Activated naive CD8-positive, alpha-beta T cell treated with anti-CD3 and anti-CD28 coated beads, Interleukin-2, amount 10 ng/mL, durations not matched to agents 7 days and 5 days (primary cell): ENCODE measurements at regions not wholly inside any gene's neighbourhood (a gene's known extent, or its start where the extent isn't known, plus 50 kb on each side); places are given as distances from the start of the nearest gene placed in this dataset.

ENCODE experiments used
- ATAC-seq: fragments of 150-1000 bp; cut with Tn5 transposase; one replicate; pipeline ENCODE4 v1.10.0; 2021; ENCODE audit warnings: low read depth, moderate library complexity
- POLR2A ChIA-PET: fragments of 350-600 bp; sonication (Branson Sonifier 250); formaldehyde crosslinking; loops from one replicate; lab custom pipeline; 2021; ENCODE audit warnings: antibody characterized with exemption; lab: Charles Lee
- DNase-seq: peaks from one replicate; pipeline ENCODE4 v3.0.0; 2021
- H3K27ac Mint-ChIP-seq: one replicate; pipeline ENCODE4 v1.8.0; 2022; ENCODE audit warnings: mild to moderate bottlenecking, mixed read lengths
- H3K27me3 Mint-ChIP-seq: one replicate; pipeline ENCODE4 v1.8.0; 2022; ENCODE audit warnings: mild to moderate bottlenecking, moderate library complexity, mixed read lengths
- H3K36me3 Mint-ChIP-seq: one replicate; pipeline ENCODE4 v1.8.0; 2021; ENCODE audit warnings: mild to moderate bottlenecking, mixed read lengths
- H3K4me1 Mint-ChIP-seq: one replicate; pipeline ENCODE4 v1.8.0; 2021; ENCODE audit warnings: mixed read lengths
- H3K4me3 Mint-ChIP-seq: one replicate; pipeline ENCODE4 v1.8.0; 2022; ENCODE audit warnings: mild to moderate bottlenecking, moderate library complexity, mixed read lengths
- H3K9me3 Mint-ChIP-seq: one replicate; pipeline ENCODE4 v1.8.0; 2021; ENCODE audit warnings: mixed read lengths

- ATAC-seq (no peak), DNase-seq (no peak)
- no peaks in the 10 kb centered on the region for H3K27me3 Mint-ChIP-seq
- H3K27ac Mint-ChIP-seq: no peak overlapping the region
- H3K4me1 Mint-ChIP-seq: no peaks in the 10 kb centered on the region
- H3K36me3 Mint-ChIP-seq: no peaks in the 10 kb centered on the region
- no peak overlapping the region for H3K4me3 Mint-ChIP-seq
- POLR2A ChIA-PET: no interaction called here
- no peaks in the 10 kb centered on the region for H3K9me3 Mint-ChIP-seq
Observed at GRCh38 chr14:25231004-25231403, 181.1 kb upstream of the STXBP6 start.

DNA sequence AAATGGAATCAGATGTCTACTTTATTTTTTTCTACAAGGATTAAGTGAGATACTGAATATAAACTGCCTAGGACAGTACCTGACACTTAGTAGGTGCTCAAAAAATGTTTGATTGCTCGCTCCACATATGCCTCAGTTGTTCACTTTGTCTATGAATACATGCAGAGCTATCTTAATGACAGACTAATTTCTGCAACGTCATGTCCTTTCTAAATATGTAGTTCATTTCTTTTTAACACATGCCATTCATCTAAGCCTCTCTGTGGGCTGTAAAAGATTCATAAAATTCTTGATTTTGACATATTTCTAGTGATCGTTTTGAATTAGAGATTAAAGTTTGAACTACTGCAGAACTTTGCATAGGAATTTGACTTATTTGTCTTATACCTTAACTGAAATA is 176.3 kb upstream of the STXBP6 start:
- Mint-ChIP-seq H3K36me3 (no peaks in the 10 kb centered on the region), H3K9me3 (no peaks in the 10 kb centered on the region), H3K4me1 (no peaks in the 10 kb centered on the region), H3K4me3 (no peak overlapping the region), H3K27me3 (no peaks in the 10 kb centered on the region), H3K27ac (no peak overlapping the region)
- no peak for ATAC-seq
- no peak for DNase-seq
- POLR2A ChIA-PET: no interaction called here

GRCh38 chr14:25222256-25222655 is 172.3 kb upstream of the STXBP6 start:
- DNase-seq (no peak), ATAC-seq (no peak)
- Mint-ChIP-seq H3K27me3 (no peaks in the 10 kb centered on the region), H3K4me3 (no peak overlapping the region), H3K4me1 (no peaks in the 10 kb centered on the region), H3K36me3 (no peaks in the 10 kb centered on the region), H3K27ac (no peak overlapping the region), H3K9me3 (no peaks in the 10 kb centered on the region)
- POLR2A ChIA-PET: no interaction called here

- ATAC-seq (no peak), DNase-seq (no peak)
- POLR2A ChIA-PET: no interaction called here
- no peaks in the 10 kb centered on the region for H3K36me3 Mint-ChIP-seq
- no peaks in the 10 kb centered on the region for H3K4me1 Mint-ChIP-seq
- H3K27ac Mint-ChIP-seq: no peak overlapping the region
- no peak overlapping the region for H3K4me3 Mint-ChIP-seq
- H3K9me3 Mint-ChIP-seq: no peaks in the 10 kb centered on the region
- H3K27me3 Mint-ChIP-seq: no peaks in the 10 kb centered on the region
Observed at GRCh38 chr14:25220514-25220913, 170.6 kb upstream of the STXBP6 start.

- ATAC-seq (no peak), DNase-seq (no peak)
- no peak overlapping the region for H3K27ac Mint-ChIP-seq
- no peaks in the 10 kb centered on the region for H3K27me3 Mint-ChIP-seq
- no peaks in the 10 kb centered on the region for H3K4me1 Mint-ChIP-seq
- POLR2A ChIA-PET: no interaction called here
- no peak overlapping the region for H3K4me3 Mint-ChIP-seq
- no peaks in the 10 kb centered on the region for H3K36me3 Mint-ChIP-seq
- no peaks in the 10 kb centered on the region for H3K9me3 Mint-ChIP-seq
Observed at GRCh38 chr14:25215607-25216006, 165.7 kb upstream of the STXBP6 start.

DNA sequence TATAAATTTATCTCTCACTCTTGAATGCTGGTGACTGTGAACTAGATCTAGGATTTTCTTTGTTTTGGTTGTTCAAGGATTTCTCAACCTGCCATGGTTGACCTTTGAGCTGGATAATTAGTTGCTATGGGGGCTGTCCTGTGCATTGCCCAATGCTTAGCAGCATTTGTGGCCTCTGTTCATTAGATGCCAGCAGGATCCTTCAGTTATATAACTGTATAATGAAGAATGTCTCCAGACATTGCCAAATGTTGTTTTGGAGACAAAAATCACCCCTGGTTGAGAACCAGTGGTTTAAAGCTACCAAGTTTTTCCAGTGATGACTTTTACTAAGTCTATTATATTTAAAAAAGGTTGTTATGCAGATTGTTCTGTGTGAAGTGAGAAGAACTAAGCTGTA is 147.9 kb upstream of the STXBP6 start:
- Mint-ChIP-seq H3K27ac (no peak overlapping the region), H3K4me1 (no peaks in the 10 kb centered on the region), H3K36me3 (no peaks in the 10 kb centered on the region), H3K9me3 (peaks cover 9% of the 10 kb centered on the region), H3K4me3 (no peak overlapping the region), H3K27me3 (no peaks in the 10 kb centered on the region)
- ATAC-seq (no peak), DNase-seq (no peak)
- POLR2A ChIA-PET: no interaction called here

GRCh38 chr14:25180221-25180620 is 130.3 kb upstream of the STXBP6 start:
- DNase-seq (no peak), ATAC-seq (no peak)
- Mint-ChIP-seq H3K9me3 (peaks cover 5% of the 10 kb centered on the region), H3K4me3 (no peak overlapping the region), H3K4me1 (no peaks in the 10 kb centered on the region), H3K27ac (no peak overlapping the region), H3K27me3 (no peaks in the 10 kb centered on the region), H3K36me3 (no peaks in the 10 kb centered on the region)
- POLR2A ChIA-PET: no interaction called here

GRCh38 chr14:25178255-25178654 is 128.3 kb upstream of the STXBP6 start:
- DNase-seq: no peak
- POLR2A ChIA-PET: no interaction called here
- Mint-ChIP-seq H3K4me1 (no peaks in the 10 kb centered on the region), H3K27ac (no peak overlapping the region), H3K4me3 (no peak overlapping the region), H3K27me3 (no peaks in the 10 kb centered on the region), H3K9me3 (no peaks in the 10 kb centered on the region), H3K36me3 (no peaks in the 10 kb centered on the region)
- ATAC-seq: no peak

GRCh38 chr14:25150934-25151790 is 101.2 kb upstream of the STXBP6 start:
- Mint-ChIP-seq H3K36me3 (no peaks in the 10 kb centered on the region), H3K27me3 (peaks cover 5% of the 10 kb centered on the region), H3K27ac (no peak overlapping the region), H3K4me1 (no peaks in the 10 kb centered on the region), H3K9me3 (no peaks in the 10 kb centered on the region), H3K4me3 (no peak overlapping the region)
- POLR2A ChIA-PET: no interaction called here
- ATAC-seq (no peak), DNase-seq (no peak)

GRCh38 chr14:25150401-25150800 is 100.5 kb upstream of the STXBP6 start:
- ATAC-seq: no peak
- Mint-ChIP-seq H3K4me3 (no peak overlapping the region), H3K27me3 (peaks cover 5% of the 10 kb centered on the region), H3K4me1 (no peaks in the 10 kb centered on the region), H3K36me3 (no peaks in the 10 kb centered on the region), H3K27ac (no peak overlapping the region), H3K9me3 (no peaks in the 10 kb centered on the region)
- no peak for DNase-seq
- POLR2A ChIA-PET: no interaction called here

DNA sequence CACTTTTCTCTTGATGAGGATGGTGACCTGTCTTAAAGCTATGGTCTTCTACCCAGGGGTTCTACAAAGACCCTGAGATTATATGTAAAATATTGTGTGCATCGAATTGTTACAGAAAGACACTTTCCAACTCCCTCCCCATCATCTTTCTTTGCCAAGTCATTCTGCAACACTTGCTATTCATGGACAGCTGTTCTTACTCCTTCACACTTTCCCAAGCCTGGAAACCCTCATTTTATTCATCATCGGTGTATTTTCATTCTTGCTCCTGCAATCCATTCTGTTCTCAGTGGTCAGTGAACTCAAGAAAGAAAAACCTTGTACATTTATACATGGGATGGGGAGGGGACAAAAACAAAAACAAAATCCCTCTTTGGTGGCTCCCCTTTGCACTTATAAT is 90.5 kb upstream of the STXBP6 start:
- POLR2A ChIA-PET: no interaction called here
- no peaks in the 10 kb centered on the region for H3K4me1 Mint-ChIP-seq
- no peak overlapping the region for H3K27ac Mint-ChIP-seq
- DNase-seq (no peak), ATAC-seq (no peak)
- H3K4me3 Mint-ChIP-seq: no peak overlapping the region
- no peaks in the 10 kb centered on the region for H3K9me3 Mint-ChIP-seq
- peaks cover 4% of the 10 kb centered on the region for H3K27me3 Mint-ChIP-seq
- no peaks in the 10 kb centered on the region for H3K36me3 Mint-ChIP-seq

GRCh38 chr14:25136811-25137210 is 86.9 kb upstream of the STXBP6 start:
- POLR2A ChIA-PET: no interaction called here
- Mint-ChIP-seq H3K4me3 (no peak overlapping the region), H3K27me3 (peaks cover 18% of the 10 kb centered on the region), H3K4me1 (no peaks in the 10 kb centered on the region), H3K9me3 (no peaks in the 10 kb centered on the region), H3K36me3 (no peaks in the 10 kb centered on the region), H3K27ac (no peak overlapping the region)
- ATAC-seq (no peak), DNase-seq (no peak)

DNA sequence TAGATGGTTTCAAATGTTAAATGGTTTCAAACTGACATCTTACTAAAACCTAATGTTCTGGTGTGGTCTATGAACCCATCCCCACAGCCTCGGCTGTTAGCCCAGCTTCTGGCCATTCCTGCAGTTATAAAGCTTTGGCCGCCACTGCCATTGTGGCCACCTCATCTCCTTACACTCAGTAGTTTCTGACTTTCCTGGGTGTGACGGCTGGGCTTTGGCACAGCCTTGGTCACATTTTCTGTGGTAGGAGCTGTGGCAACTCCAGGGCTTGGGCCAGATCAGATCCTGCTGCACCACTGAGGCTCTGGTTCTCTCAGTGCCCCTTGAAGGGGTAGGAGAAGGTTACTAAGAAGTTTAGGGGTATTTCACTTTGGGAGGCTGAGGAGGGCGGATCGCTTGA is 84.2 kb upstream of the STXBP6 start:
- H3K9me3 Mint-ChIP-seq: no peaks in the 10 kb centered on the region
- no peaks in the 10 kb centered on the region for H3K36me3 Mint-ChIP-seq
- H3K27me3 Mint-ChIP-seq: peaks cover 20% of the 10 kb centered on the region
- DNase-seq: no peak
- no peak overlapping the region for H3K4me3 Mint-ChIP-seq
- POLR2A ChIA-PET: no interaction called here
- no peak for ATAC-seq
- no peaks in the 10 kb centered on the region for H3K4me1 Mint-ChIP-seq
- H3K27ac Mint-ChIP-seq: no peak overlapping the region

DNA sequence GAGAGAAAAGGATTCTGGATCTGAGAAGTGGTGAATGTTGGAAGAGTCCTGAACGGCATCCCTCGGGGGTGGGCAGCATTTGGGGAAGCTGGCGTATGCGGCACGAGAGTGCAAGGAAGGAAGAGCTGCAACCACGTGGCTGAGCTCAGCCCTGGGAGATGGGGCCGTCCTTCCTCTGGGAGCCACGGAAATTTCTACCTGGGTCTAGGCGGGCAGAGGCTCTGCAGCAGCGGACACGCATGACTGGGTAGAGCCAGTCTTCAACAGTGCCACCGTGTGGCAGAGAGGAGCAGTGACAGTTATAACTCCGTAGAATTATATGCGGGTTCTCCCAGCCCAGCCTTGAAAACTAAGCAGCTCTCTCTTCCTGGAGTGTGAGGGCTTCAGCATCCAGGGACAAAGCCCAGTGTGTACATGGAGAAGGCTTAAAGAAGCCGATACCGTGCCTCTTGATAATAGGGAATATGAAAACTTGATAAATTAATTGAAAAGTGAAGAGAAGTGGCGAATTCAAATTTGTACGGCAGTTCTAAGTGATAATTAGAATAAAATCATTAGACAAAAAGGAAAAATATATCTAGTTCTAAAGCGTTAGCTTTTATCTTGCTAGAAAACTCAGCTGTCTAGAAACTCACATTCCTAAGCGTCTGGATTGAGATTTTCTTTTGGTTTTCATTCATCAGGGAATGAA is 82.9 kb upstream of the STXBP6 start:
- H3K9me3 Mint-ChIP-seq: no peaks in the 10 kb centered on the region
- peaks cover 20% of the 10 kb centered on the region for H3K27me3 Mint-ChIP-seq
- POLR2A ChIA-PET: no interaction called here
- no peaks in the 10 kb centered on the region for H3K4me1 Mint-ChIP-seq
- H3K4me3 Mint-ChIP-seq: no peak overlapping the region
- no peaks in the 10 kb centered on the region for H3K36me3 Mint-ChIP-seq
- ATAC-seq: peak; percentile 78
- H3K27ac Mint-ChIP-seq: no peak overlapping the region
- peak; percentile 47 for DNase-seq
